Breast epithelium (tissue), 4 donors: ENCODE measurements at regions not wholly inside any gene's neighbourhood (a gene's known extent, or its start where the extent isn't known, plus 50 kb on each side); places are given as distances from the start of the nearest gene placed in this dataset.

ENCODE experiments used
- DNase-seq, 2 donors: peaks; one replicate each; pipeline ENCODE4 v3.0.0-alpha.2; 2019; ENCODE audit warnings: low spot score in 2 of 2
- H3K27ac ChIP-seq, 2 donors: fragments of 200-600 bp; sonication (generic) in 1 of 2; one replicate each; pipeline ENCODE4 v1.5.1; 2016 to 2019; ENCODE audit warnings: mild to moderate bottlenecking in 1 of 2
- H3K27me3 ChIP-seq, 2 donors: fragments of 200-600 bp; sonication (generic) in 1 of 2; one replicate each; pipeline versions ENCODE4 v1.5.1 to v1.6.0; 2017 to 2019; ENCODE audit warnings: control low read depth in 1 of 2, mild to moderate bottlenecking in 1 of 2
- H3K36me3 ChIP-seq: fragments of 200-600 bp; one replicate; pipeline ENCODE4 v1.5.1; 2019
- H3K4me1 ChIP-seq, 2 donors: fragments of 200-600 bp; sonication (generic); one replicate each; pipeline ENCODE4 v1.5.1; 2016 to 2019; ENCODE audit warnings: control low read depth in 1 of 2
- H3K4me3 ChIP-seq, 3 donors: fragments of 200-600 bp; sonication (generic); 1 replicate in 2 of 3; 2 replicates in 1 of 3; pipeline ENCODE4 v1.5.1; 2016 to 2019; ENCODE audit warnings: mild to moderate bottlenecking in 3 of 3, moderate library complexity in 2 of 3
- H3K9me3 ChIP-seq, 2 donors: fragments of 200-600 bp; sonication (generic) in 1 of 2; one replicate each; pipeline ENCODE4 v1.5.1; 2016 to 2019; ENCODE audit warnings: control low read depth in 1 of 2
- CTCF ChIP-seq, 3 donors: fragments of 450-650 bp; IDR thresholded peaks; one replicate each; pipeline ENCODE4 v1.5.1; 2016 to 2017; ENCODE audit warnings: antibody characterized with exemption in 3 of 3, mild to moderate bottlenecking in 3 of 3, moderate library complexity in 3 of 3
- POLR2A ChIP-seq: fragments of 450-650 bp; IDR thresholded peaks from one replicate; pipeline ENCODE4 v1.6.1; 2016; ENCODE audit warnings: antibody characterized with exemption, mild to moderate bottlenecking, moderate library complexity
- POLR2AphosphoS5 ChIP-seq, 3 donors: sonication (generic); formaldehyde crosslinking; IDR thresholded peaks; one replicate each; pipeline ENCODE4 v1.6.1; 2017; ENCODE audit warnings: antibody characterized with exemption in 3 of 3
- intact Hi-C: fragments of 100-400 bp; cut with DNase I; formaldehyde crosslinking; loops from one replicate; pipeline ENCODE4 v1.15.1; 2023; ENCODE audit warnings: low total_unique reads

- TF ChIP-seq POLR2A (no peak), CTCF (IDR thresholded peaks at IDR 0.05) (no peak), POLR2AphosphoS5 (IDR thresholded peaks at IDR 0.05) (no peak)
- Histone ChIP-seq H3K27ac (no peak overlapping the region), H3K36me3 (no peaks in the 10 kb centered on the region), H3K9me3 (no peaks in the 10 kb centered on the region), H3K4me1 (no peaks in the 10 kb centered on the region), H3K27me3 (no peaks in the 10 kb centered on the region), H3K4me3 (no peak overlapping the region)
- intact Hi-C loops, result loop anchor here (1.0 kb wide), 1 partner anchor 8 kb away; no protein-coding TSS in a partner anchor
- no peak for DNase-seq
These were observed 200.9 kb downstream of the LTN1 start for GRCh38 chr21:28791595-28792282.

- Histone ChIP-seq H3K27ac (no peak overlapping the region), H3K36me3 (no peaks in the 10 kb centered on the region)
- TF ChIP-seq POLR2A, result no peak
- TF ChIP-seq CTCF (IDR thresholded peaks at IDR 0.05), result no peak
- no peak for TF ChIP-seq POLR2AphosphoS5 (IDR thresholded peaks at IDR 0.05)
These were observed 202.3 kb downstream of the LTN1 start for GRCh38 chr21:28790335-28790734.

GRCh38 chr21:28789523-28789922, 203.2 kb downstream of the LTN1 start:
- Histone ChIP-seq H3K36me3 (no peaks in the 10 kb centered on the region), H3K4me3 (no peak overlapping the region), H3K9me3 (peaks cover 0 to 4% of the 10 kb centered on the region in 2 donors), H3K4me1 (no peaks in the 10 kb centered on the region), H3K27ac (no peak overlapping the region), H3K27me3 (no peaks in the 10 kb centered on the region)
- intact Hi-C loops, result no loop called here
- TF ChIP-seq POLR2AphosphoS5 (IDR thresholded peaks at IDR 0.05), result no peak
- no peak for TF ChIP-seq CTCF (IDR thresholded peaks at IDR 0.05)
- no peak for TF ChIP-seq POLR2A
- no peak for DNase-seq

More at GRCh38 chr21:28790335-28790734, 202.3 kb downstream of the LTN1 start:
- Histone ChIP-seq H3K27me3 (no peaks in the 10 kb centered on the region), H3K4me1 (no peaks in the 10 kb centered on the region), H3K9me3 (peaks cover 0 to 4% of the 10 kb centered on the region in 2 donors), H3K4me3 (no peak overlapping the region)
- intact Hi-C loops, result no loop called here
- DNase-seq, result no peak

GRCh38 chr21:28788030-28788429, 204.6 kb downstream of the LTN1 start:
- TF ChIP-seq CTCF (IDR thresholded peaks at IDR 0.05) (no peak), POLR2A (no peak)
- no peaks in the 10 kb centered on the region for H3K36me3 ChIP-seq
- H3K4me3 ChIP-seq, result no peak overlapping the region
- no peaks in the 10 kb centered on the region for H3K27me3 ChIP-seq
- DNase-seq, result no peak
- intact Hi-C loops, result no loop called here
- no peak overlapping the region for H3K27ac ChIP-seq
- H3K9me3 ChIP-seq, result peaks cover 0 to 4% of the 10 kb centered on the region in 2 donors
- H3K4me1 ChIP-seq, result no peaks in the 10 kb centered on the region

GRCh38 chr21:28783641-28784185, 209.0 kb downstream of the LTN1 start:
- Histone ChIP-seq H3K4me1 (no peaks in the 10 kb centered on the region), H3K36me3 (no peaks in the 10 kb centered on the region), H3K27me3 (no peaks in the 10 kb centered on the region), H3K4me3 (no peak overlapping the region), H3K9me3 (peaks cover 0 to 4% of the 10 kb centered on the region in 2 donors), H3K27ac (no peak overlapping the region)
- TF ChIP-seq POLR2A (no peak), POLR2AphosphoS5 (IDR thresholded peaks at IDR 0.05) (no peak), CTCF (IDR thresholded peaks at IDR 0.05) (no peak)
- intact Hi-C loops, result no loop called here
- no peak for DNase-seq
